HG03558 (cell line): ENCODE measurements at regions not wholly inside any gene's neighbourhood (a gene's known extent, or its start where the extent isn't known, plus 50 kb on each side); places are given as distances from the start of the nearest gene placed in this dataset.
"Not testable (repeated sequence)": the region's sequence is repeated elsewhere in the genome, so short reads cannot be mapped to it uniquely, and the experiment has no call there.

Experiments
- ATAC-seq: cut with Tn5 transposase; IDR thresholded peaks from one replicate; pipeline ENCODE4 v1.9.1; 2021; ENCODE audit warnings: moderate number of reproducible peaks; ENCODE audit not compliant: unreplicated experiment; ENCODE audit errors: extremely low read depth

- no peak for ATAC-seq
These were observed 54.3 kb upstream of the ITGB1 start for GRCh38 chr10:33012306-33012705.

GRCh38 chr10:33010132-33011037 lies 52.4 kb upstream of the ITGB1 start:
- ATAC-seq: no peak

GRCh38 chr10:33009244-33010131 lies 51.5 kb upstream of the ITGB1 start:
- ATAC-seq: no peak

- ATAC-seq: no peak
These were observed 50.6 kb upstream of the ITGB1 start for GRCh38 chr10:33008499-33009243.

GRCh38 chr10:33007731-33008381 lies 49.8 kb upstream of the ITGB1 start:
- not testable (repeated sequence) for ATAC-seq
